ENCODE measurements at regions not wholly inside any gene's neighbourhood (a gene's known extent, or its start where the extent isn't known, plus 50 kb on each side); places are given as distances from the start of the nearest gene placed in this dataset.

DNA sequence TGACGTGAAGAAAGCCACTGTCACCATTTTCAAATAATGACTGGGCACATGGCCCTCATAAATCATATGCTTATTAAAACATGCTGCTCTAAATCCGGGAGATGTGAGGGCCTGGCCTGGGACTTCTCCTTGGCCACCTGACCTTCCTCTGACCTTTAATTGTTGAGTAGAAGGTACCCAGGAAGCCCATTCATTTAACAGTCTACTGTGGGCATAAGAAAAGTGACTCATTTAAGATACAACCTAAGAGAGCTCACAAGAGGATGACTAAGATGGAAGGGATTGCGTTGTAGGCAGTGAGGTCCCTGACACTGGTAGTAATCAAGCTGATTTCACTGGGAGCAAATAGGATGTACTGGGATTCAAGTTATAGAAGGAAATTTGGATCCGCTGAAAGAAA is 203.4 kb upstream of the GPR26 start:
- no peak for DNase-seq
- no peak overlapping the region for H2BK15ac ChIP-seq (ENCODE audit: low read depth, poor library complexity, severe bottlenecking)
- no peak overlapping the region for H3K4me2 ChIP-seq (ENCODE audit: low read length, poor library complexity, severe bottlenecking)
- H3K36me3 ChIP-seq (ENCODE audit: control insufficient read depth in 1 of 2, insufficient read depth in 2 of 2, low read depth in 1 of 2, low read length in 2 of 2) = no peaks in the 10 kb centered on the region
- H2BK12ac ChIP-seq (ENCODE audit: low read length in 2 of 2) = no peak overlapping the region
- no peak overlapping the region for H3K18ac ChIP-seq (ENCODE audit: low read depth in 1 of 2, low read length in 2 of 2)
- no peak overlapping the region for H2AFZ ChIP-seq (ENCODE audit: low read depth, low read length)
- H3K4me1 ChIP-seq (ENCODE audit: control insufficient read depth, insufficient read depth, low read depth, low read length) = no peaks in the 10 kb centered on the region
- no peak overlapping the region for H3K4ac ChIP-seq (ENCODE audit: low read depth in 1 of 2, low read length in 2 of 2)
- no peak overlapping the region for H2BK120ac ChIP-seq (ENCODE audit: low read depth, low read length)
- H2BK5ac ChIP-seq (ENCODE audit: low read depth, low read length, poor library complexity, severe bottlenecking) = no peak overlapping the region
- no peak overlapping the region for H2AK5ac ChIP-seq (ENCODE audit: low read length, severe bottlenecking)
- 61% methylated on average over 4 of the region's 4 CpGs for WGBS
- no peak overlapping the region for H4K91ac ChIP-seq (ENCODE audit: low read length)
- H3K4me3 ChIP-seq (ENCODE audit: insufficient read depth in 1 of 2, low read depth in 1 of 2, low read length in 2 of 2) = no peak overlapping the region
- H4K8ac ChIP-seq (ENCODE audit: low read length) = no peak overlapping the region
- H3K79me1 ChIP-seq (replicated peaks; ENCODE audit: low read length, poor library complexity, severe bottlenecking) = no peaks in the 10 kb centered on the region
- no peak overlapping the region for H3K27ac ChIP-seq (ENCODE audit: low read length, poor library complexity, severe bottlenecking)
- no peak overlapping the region for H3K14ac ChIP-seq (ENCODE audit: low read length in 2 of 2)
- H3K23ac ChIP-seq (ENCODE audit: low read length in 2 of 2) = no peak overlapping the region
- H3K27me3 ChIP-seq (ENCODE audit: control insufficient read depth in 1 of 2, insufficient read depth in 1 of 2, low read length in 2 of 2) = peaks cover 0 to 8% of the 10 kb centered on the region in 2 experiments
- H3K9ac ChIP-seq (ENCODE audit: low read length) = no peak overlapping the region
- H3K9me3 ChIP-seq (ENCODE audit: control insufficient read depth, low read length) = no peaks in the 10 kb centered on the region

DNA sequence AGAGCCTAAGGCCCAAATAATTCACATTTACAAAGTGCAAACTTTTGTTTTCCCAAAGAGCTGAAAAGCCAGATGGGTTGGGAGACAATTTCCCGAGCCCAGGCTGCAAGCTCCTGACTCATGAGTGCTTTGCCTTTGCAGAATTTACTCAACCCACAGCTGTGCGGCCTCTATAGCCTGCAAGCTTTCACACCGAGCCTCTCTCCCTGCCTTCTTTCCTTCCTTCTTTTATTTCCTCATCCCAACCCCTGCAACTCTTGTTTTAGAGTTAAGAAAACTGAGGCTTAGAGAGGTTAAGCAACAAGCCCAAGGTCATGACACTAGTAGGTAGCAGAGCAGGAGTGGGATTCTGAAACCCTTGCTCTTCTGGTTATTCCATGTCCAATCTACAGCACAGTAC is 203.0 kb upstream of the GPR26 start:
- H3K9me3 ChIP-seq (ENCODE audit: control insufficient read depth, low read length) = no peaks in the 10 kb centered on the region
- no peak overlapping the region for H4K91ac ChIP-seq (ENCODE audit: low read length)
- H3K9ac ChIP-seq (ENCODE audit: low read length) = no peak overlapping the region
- no peak for DNase-seq
- H2BK120ac ChIP-seq (ENCODE audit: low read depth, low read length) = no peak overlapping the region
- WGBS = 2% methylated on average over 2 of the region's 3 CpGs
- H3K18ac ChIP-seq (ENCODE audit: low read depth in 1 of 2, low read length in 2 of 2) = no peak overlapping the region
- no peak overlapping the region for H2BK12ac ChIP-seq (ENCODE audit: low read length in 2 of 2)
- no peak overlapping the region for H3K23ac ChIP-seq (ENCODE audit: low read length in 2 of 2)
- H3K4me2 ChIP-seq (ENCODE audit: low read length, poor library complexity, severe bottlenecking) = no peak overlapping the region
- H3K27me3 ChIP-seq (ENCODE audit: control insufficient read depth in 1 of 2, insufficient read depth in 1 of 2, low read length in 2 of 2) = peaks cover 0 to 8% of the 10 kb centered on the region in 2 experiments
- no peak overlapping the region for H2AFZ ChIP-seq (ENCODE audit: low read depth, low read length)
- no peaks in the 10 kb centered on the region for H3K36me3 ChIP-seq (ENCODE audit: control insufficient read depth in 1 of 2, insufficient read depth in 2 of 2, low read depth in 1 of 2, low read length in 2 of 2)
- H2BK5ac ChIP-seq (ENCODE audit: low read depth, low read length, poor library complexity, severe bottlenecking) = no peak overlapping the region
- no peak overlapping the region for H3K14ac ChIP-seq (ENCODE audit: low read length in 2 of 2)
- no peak overlapping the region for H2BK15ac ChIP-seq (ENCODE audit: low read depth, poor library complexity, severe bottlenecking)
- H3K27ac ChIP-seq (ENCODE audit: low read length, poor library complexity, severe bottlenecking) = no peak overlapping the region
- H3K4ac ChIP-seq (ENCODE audit: low read depth in 1 of 2, low read length in 2 of 2) = no peak overlapping the region
- no peak overlapping the region for H3K4me3 ChIP-seq (ENCODE audit: insufficient read depth in 1 of 2, low read depth in 1 of 2, low read length in 2 of 2)
- H2AK5ac ChIP-seq (ENCODE audit: low read length, severe bottlenecking) = no peak overlapping the region
- no peak overlapping the region for H4K8ac ChIP-seq (ENCODE audit: low read length)
- no peaks in the 10 kb centered on the region for H3K4me1 ChIP-seq (ENCODE audit: control insufficient read depth, insufficient read depth, low read depth, low read length)
- no peaks in the 10 kb centered on the region for H3K79me1 ChIP-seq (replicated peaks; ENCODE audit: low read length, poor library complexity, severe bottlenecking)

DNA sequence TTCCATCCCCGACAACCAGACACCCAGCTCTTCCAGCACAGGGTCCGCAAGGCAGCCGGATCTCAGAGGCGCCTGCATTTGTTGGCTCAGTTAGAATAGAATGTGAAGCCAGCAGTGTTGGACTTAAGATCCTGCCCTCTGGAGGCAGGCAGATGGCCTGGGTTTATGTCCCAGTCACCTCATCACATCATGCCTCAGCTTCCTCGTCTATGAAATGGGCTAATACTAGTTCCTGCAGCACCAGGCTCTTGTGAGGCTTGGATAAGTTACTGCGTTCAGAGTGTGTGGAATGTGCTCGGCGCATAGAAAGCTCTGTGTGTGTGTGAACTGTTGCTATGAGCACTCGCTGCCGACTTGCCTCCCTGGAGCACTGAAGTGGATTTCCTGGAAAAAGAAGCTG is 202.5 kb upstream of the GPR26 start:
- Histone ChIP-seq H3K4ac (ENCODE audit: low read depth in 1 of 2, low read length in 2 of 2) (no peak overlapping the region), H2AFZ (ENCODE audit: low read depth, low read length) (no peak overlapping the region)
- 77% methylated on average over 10 of the region's 10 CpGs for WGBS

DNA sequence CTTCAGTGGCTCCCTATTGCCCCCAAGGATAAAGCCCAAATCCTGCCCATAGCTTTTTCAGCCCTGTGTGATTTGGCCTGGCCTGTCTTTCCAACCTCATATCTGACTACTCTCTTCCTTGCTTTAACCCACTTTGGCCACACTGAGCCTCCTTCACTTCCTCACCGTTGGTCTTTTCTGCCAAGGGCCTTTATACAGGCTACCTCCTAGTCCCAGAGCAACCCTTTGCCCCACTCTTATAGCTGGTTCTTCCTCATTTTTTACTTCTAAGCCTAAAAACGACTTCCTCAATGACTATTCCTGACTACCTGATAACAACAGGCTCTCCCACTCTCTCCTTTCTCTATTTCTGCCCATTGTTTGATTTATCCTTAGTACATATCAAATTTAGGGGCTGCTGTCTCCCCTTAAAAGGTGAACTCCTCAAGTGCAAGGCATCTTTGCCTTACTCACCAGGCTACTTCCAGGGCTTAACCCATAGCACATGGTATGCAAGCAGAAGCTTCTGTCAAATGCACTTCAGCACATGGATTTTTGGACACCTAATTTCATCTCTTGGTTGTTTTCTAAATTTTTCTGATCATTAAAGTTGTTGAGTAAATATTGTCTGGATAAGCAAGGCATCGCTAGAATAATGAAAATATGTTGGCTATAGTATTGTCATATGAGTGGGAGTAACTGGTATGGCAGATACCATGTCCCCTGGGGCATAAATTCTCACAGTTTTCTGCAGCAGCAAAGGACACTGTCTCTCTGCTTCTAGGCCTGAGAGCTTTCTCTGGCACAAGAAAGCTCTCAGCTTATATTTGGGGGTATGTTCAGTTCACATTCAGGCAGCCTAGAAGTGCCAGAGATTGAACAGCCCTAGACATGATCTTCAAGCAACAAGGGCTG is 201.5 kb upstream of the GPR26 start:
- 59% methylated on average over 3 of the region's 3 CpGs for WGBS
- no peak overlapping the region for H4K8ac ChIP-seq (ENCODE audit: low read length)
- H3K79me1 ChIP-seq (replicated peaks; ENCODE audit: low read length, poor library complexity, severe bottlenecking) = no peaks in the 10 kb centered on the region
- no peaks in the 10 kb centered on the region for H3K36me3 ChIP-seq (ENCODE audit: control insufficient read depth in 1 of 2, insufficient read depth in 2 of 2, low read depth in 1 of 2, low read length in 2 of 2)
- H2BK120ac ChIP-seq (ENCODE audit: low read depth, low read length) = no peak overlapping the region
- H3K14ac ChIP-seq (ENCODE audit: low read length in 2 of 2) = no peak overlapping the region
- no peak overlapping the region for H3K4me3 ChIP-seq (ENCODE audit: insufficient read depth in 1 of 2, low read depth in 1 of 2, low read length in 2 of 2)
- no peak overlapping the region for H3K4ac ChIP-seq (ENCODE audit: low read depth in 1 of 2, low read length in 2 of 2)
- no peak overlapping the region for H2BK12ac ChIP-seq (ENCODE audit: low read length in 2 of 2)
- no peak overlapping the region for H3K27ac ChIP-seq (ENCODE audit: low read length, poor library complexity, severe bottlenecking)
- no peaks in the 10 kb centered on the region for H3K4me1 ChIP-seq (ENCODE audit: control insufficient read depth, insufficient read depth, low read depth, low read length)
- H2AFZ ChIP-seq (ENCODE audit: low read depth, low read length) = no peak overlapping the region
- H2BK5ac ChIP-seq (ENCODE audit: low read depth, low read length, poor library complexity, severe bottlenecking) = no peak overlapping the region
- H2BK15ac ChIP-seq (ENCODE audit: low read depth, poor library complexity, severe bottlenecking) = no peak overlapping the region
- no peak overlapping the region for H3K4me2 ChIP-seq (ENCODE audit: low read length, poor library complexity, severe bottlenecking)
- no peak overlapping the region for H3K23ac ChIP-seq (ENCODE audit: low read length in 2 of 2)
- no peak for DNase-seq
- no peak overlapping the region for H4K91ac ChIP-seq (ENCODE audit: low read length)
- no peaks in the 10 kb centered on the region for H3K9me3 ChIP-seq (ENCODE audit: control insufficient read depth, low read length)
- no peak overlapping the region for H2AK5ac ChIP-seq (ENCODE audit: low read length, severe bottlenecking)
- no peak overlapping the region for H3K18ac ChIP-seq (ENCODE audit: low read depth in 1 of 2, low read length in 2 of 2)
- H3K27me3 ChIP-seq (ENCODE audit: control insufficient read depth in 1 of 2, insufficient read depth in 1 of 2, low read length in 2 of 2) = no peaks in the 10 kb centered on the region
- H3K9ac ChIP-seq (ENCODE audit: low read length) = no peak overlapping the region

More for the DNA sequence above, 202.5 kb upstream of the GPR26 start:
- Histone ChIP-seq H2BK5ac (ENCODE audit: low read depth, low read length, poor library complexity, severe bottlenecking) (no peak overlapping the region), H2BK12ac (ENCODE audit: low read length in 2 of 2) (no peak overlapping the region), H2AK5ac (ENCODE audit: low read length, severe bottlenecking) (no peak overlapping the region), H3K79me1 (replicated peaks; ENCODE audit: low read length, poor library complexity, severe bottlenecking) (no peaks in the 10 kb centered on the region), H2BK120ac (ENCODE audit: low read depth, low read length) (no peak overlapping the region), H3K27me3 (ENCODE audit: control insufficient read depth in 1 of 2, insufficient read depth in 1 of 2, low read length in 2 of 2) (peaks cover 0 to 4% of the 10 kb centered on the region in 2 experiments), H3K23ac (ENCODE audit: low read length in 2 of 2) (no peak overlapping the region), H2BK15ac (ENCODE audit: low read depth, poor library complexity, severe bottlenecking) (no peak overlapping the region), H3K4me3 (ENCODE audit: insufficient read depth in 1 of 2, low read depth in 1 of 2, low read length in 2 of 2) (no peak overlapping the region), H3K36me3 (ENCODE audit: control insufficient read depth in 1 of 2, insufficient read depth in 2 of 2, low read depth in 1 of 2, low read length in 2 of 2) (no peaks in the 10 kb centered on the region), H3K4me2 (ENCODE audit: low read length, poor library complexity, severe bottlenecking) (no peak overlapping the region), H4K8ac (ENCODE audit: low read length) (no peak overlapping the region), H3K27ac (ENCODE audit: low read length, poor library complexity, severe bottlenecking) (no peak overlapping the region), H4K91ac (ENCODE audit: low read length) (no peak overlapping the region), H3K18ac (ENCODE audit: low read depth in 1 of 2, low read length in 2 of 2) (no peak overlapping the region), H3K4me1 (ENCODE audit: control insufficient read depth, insufficient read depth, low read depth, low read length) (no peaks in the 10 kb centered on the region), H3K14ac (ENCODE audit: low read length in 2 of 2) (no peak overlapping the region), H3K9me3 (ENCODE audit: control insufficient read depth, low read length) (no peaks in the 10 kb centered on the region), H3K9ac (ENCODE audit: low read length) (no peak overlapping the region)
- no peak for DNase-seq

Measured in mesenchymal stem cell (in vitro differentiated cells and primary cell).